ENCODE measurements at regions not wholly inside any gene's neighbourhood (a gene's known extent, or its start where the extent isn't known, plus 50 kb on each side); places are given as distances from the start of the nearest gene placed in this dataset.

DNA sequence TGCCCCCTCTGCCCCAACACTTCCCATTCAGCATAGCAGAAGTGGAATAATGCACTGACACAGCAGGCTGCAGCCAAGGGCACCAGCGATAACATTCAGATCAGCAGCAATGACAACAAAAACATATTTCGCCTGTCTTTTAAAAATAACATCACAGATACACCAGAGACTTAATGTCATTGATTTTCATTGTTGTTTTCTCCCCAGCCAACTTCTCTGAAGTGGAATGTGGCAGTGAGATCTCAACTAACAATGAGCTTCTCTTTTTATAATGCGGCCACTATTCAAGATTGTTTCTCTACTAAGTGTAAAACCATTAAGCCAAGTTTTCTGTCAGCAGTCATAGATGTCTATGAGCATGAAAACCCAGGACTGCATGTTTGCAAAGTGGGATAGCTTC lies 158.2 kb upstream of the TMEM229A start:
- TF ChIP-seq, protein P1, sequence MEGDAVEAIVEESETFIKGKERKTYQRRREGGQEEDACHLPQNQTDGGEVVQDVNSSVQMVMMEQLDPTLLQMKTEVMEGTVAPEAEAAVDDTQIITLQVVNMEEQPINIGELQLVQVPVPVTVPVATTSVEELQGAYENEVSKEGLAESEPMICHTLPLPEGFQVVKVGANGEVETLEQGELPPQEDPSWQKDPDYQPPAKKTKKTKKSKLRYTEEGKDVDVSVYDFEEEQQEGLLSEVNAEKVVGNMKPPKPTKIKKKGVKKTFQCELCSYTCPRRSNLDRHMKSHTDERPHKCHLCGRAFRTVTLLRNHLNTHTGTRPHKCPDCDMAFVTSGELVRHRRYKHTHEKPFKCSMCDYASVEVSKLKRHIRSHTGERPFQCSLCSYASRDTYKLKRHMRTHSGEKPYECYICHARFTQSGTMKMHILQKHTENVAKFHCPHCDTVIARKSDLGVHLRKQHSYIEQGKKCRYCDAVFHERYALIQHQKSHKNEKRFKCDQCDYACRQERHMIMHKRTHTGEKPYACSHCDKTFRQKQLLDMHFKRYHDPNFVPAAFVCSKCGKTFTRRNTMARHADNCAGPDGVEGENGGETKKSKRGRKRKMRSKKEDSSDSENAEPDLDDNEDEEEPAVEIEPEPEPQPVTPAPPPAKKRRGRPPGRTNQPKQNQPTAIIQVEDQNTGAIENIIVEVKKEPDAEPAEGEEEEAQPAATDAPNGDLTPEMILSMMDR (IDR thresholded peaks at IDR 0.05; ENCODE audit: insufficient read depth, low read length): no peak
- no peak for TF ChIP-seq POLR2AphosphoS5 (IDR thresholded peaks at IDR 0.05; ENCODE audit: low read depth)

Data from HL-60 (cell line).